Kidney (tissue), 13 donors: ENCODE measurements at regions not wholly inside any gene's neighbourhood (a gene's known extent, or its start where the extent isn't known, plus 50 kb on each side); places are given as distances from the start of the nearest gene placed in this dataset.

ENCODE experiments used
- DNase-seq, 5 donors: peaks; one replicate each; pipeline ENCODE4 v3.0.0-alpha.2; 2013 to 2020
- FAIRE-seq: peaks from 2 replicates; lab custom pipeline; 2012; peaks lifted over from hg19 to GRCh38; lab: Jason Lieb, UNC
- H3K27ac ChIP-seq, 2 donors: one replicate each; pipeline ENCODE4 v1.7.0; 2013; ENCODE audit warnings: low read depth in 2 of 2, low read length in 2 of 2, inconsistent platforms in 1 of 2
- H3K27me3 ChIP-seq: one replicate; pipeline ENCODE4 v1.7.1; 2013; ENCODE audit warnings: low read length, inconsistent platforms; ENCODE audit not compliant: control insufficient read depth, insufficient read depth
- H3K36me3 ChIP-seq, 3 donors: one replicate each; pipeline versions ENCODE4 v1.7.0 to v1.7.1; 2013; ENCODE audit warnings: low read length in 3 of 3, control low read depth in 1 of 3, inconsistent platforms in 1 of 3; ENCODE audit not compliant: insufficient read depth in 3 of 3, control insufficient read depth in 2 of 3
- H3K4me1 ChIP-seq, 3 donors: one replicate each; pipeline versions ENCODE4 v1.7.0 to v1.7.1; 2013; ENCODE audit warnings: low read length in 3 of 3, inconsistent platforms in 1 of 3, low read depth in 1 of 3; ENCODE audit not compliant: control insufficient read depth in 2 of 3, insufficient read depth in 2 of 3
- H3K4me3 ChIP-seq, 3 donors: one replicate each; pipeline versions ENCODE4 v1.7.0 to v1.8.1; 2013; ENCODE audit warnings: low read length in 3 of 3, control low read depth in 1 of 3, inconsistent platforms in 1 of 3
- H3K9ac ChIP-seq, 3 donors: one replicate each; pipeline versions ENCODE4 v1.7.0 to v1.7.1; 2013; ENCODE audit warnings: low read length in 3 of 3, control low read depth in 1 of 3, inconsistent platforms in 1 of 3
- H3K9me3 ChIP-seq, 3 donors: one replicate each; pipeline versions ENCODE4 v1.7.0 to v1.7.1; 2013; ENCODE audit warnings: low read length in 3 of 3, control low read depth in 1 of 3, inconsistent platforms in 1 of 3; ENCODE audit not compliant: control insufficient read depth in 2 of 3, insufficient read depth in 1 of 3
- intact Hi-C: fragments of 100-400 bp; cut with DNase I; formaldehyde crosslinking; loops from one replicate; pipeline ENCODE4 v1.11.1; 2022
- TF ChIP-seq, protein P1 (sequence below): IDR thresholded peaks from 3 replicates; pipeline ENCODE4 v1.5.1; 2012; ENCODE audit warnings: mild to moderate bottlenecking, moderate library complexity, borderline replicate concordance; ENCODE audit not compliant: insufficient read depth; ENCODE audit errors: extremely low read depth
- donor health status: control.
- donor health status: control.
- donor health status: control.
- donor health status: control.
- donor health status: control.
- donor health status: DM: yes; HTN: yes; CAD: no.
- donor health status: Normal renal cell carcinoma (clear cell type).

- Histone ChIP-seq H3K9ac (no peak overlapping the region), H3K4me1 (no peaks in the 10 kb centered on the region), H3K4me3 (no peak overlapping the region), H3K27ac (no peak overlapping the region), H3K36me3 (no peaks in the 10 kb centered on the region), H3K27me3 (no peaks in the 10 kb centered on the region), H3K9me3 (no peaks in the 10 kb centered on the region)
- TF ChIP-seq, protein P1, sequence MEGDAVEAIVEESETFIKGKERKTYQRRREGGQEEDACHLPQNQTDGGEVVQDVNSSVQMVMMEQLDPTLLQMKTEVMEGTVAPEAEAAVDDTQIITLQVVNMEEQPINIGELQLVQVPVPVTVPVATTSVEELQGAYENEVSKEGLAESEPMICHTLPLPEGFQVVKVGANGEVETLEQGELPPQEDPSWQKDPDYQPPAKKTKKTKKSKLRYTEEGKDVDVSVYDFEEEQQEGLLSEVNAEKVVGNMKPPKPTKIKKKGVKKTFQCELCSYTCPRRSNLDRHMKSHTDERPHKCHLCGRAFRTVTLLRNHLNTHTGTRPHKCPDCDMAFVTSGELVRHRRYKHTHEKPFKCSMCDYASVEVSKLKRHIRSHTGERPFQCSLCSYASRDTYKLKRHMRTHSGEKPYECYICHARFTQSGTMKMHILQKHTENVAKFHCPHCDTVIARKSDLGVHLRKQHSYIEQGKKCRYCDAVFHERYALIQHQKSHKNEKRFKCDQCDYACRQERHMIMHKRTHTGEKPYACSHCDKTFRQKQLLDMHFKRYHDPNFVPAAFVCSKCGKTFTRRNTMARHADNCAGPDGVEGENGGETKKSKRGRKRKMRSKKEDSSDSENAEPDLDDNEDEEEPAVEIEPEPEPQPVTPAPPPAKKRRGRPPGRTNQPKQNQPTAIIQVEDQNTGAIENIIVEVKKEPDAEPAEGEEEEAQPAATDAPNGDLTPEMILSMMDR: no peak
- intact Hi-C loops: no loop called here
- no peak for FAIRE-seq
- DNase-seq: no peak
These were observed 393.8 kb downstream of the PLK2 start for GRCh38 chr5:58066076-58066475.

DNA sequence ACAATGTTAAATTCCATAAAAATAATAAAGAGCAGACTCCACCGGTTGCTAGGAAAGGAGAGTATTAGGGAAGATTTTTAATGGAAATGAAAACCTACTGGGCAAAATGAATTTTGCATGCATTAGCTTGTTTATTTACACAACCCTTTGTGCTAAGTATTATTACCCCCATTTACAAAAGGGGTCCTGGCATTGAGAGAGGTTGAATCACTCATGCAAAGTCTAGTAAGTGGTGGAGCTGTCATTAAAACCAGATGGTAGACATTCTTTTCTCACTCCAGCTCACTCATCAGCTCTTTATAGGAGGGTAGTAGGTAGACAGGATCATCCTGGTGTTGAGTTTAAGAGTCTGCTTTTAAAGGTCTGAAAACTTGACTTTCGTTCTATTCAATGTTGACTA lies 395.1 kb downstream of the PLK2 start:
- intact Hi-C loops: no loop called here
- Histone ChIP-seq H3K4me3 (no peak overlapping the region), H3K9ac (no peak overlapping the region), H3K36me3 (no peaks in the 10 kb centered on the region), H3K27me3 (no peaks in the 10 kb centered on the region), H3K9me3 (no peaks in the 10 kb centered on the region), H3K27ac (no peak overlapping the region), H3K4me1 (no peaks in the 10 kb centered on the region)
- TF ChIP-seq, protein P1: no peak
- no peak for FAIRE-seq
- no peak for DNase-seq

GRCh38 chr5:58060996-58061395 lies 398.9 kb downstream of the PLK2 start:
- no peak for FAIRE-seq
- Histone ChIP-seq H3K4me1 (no peaks in the 10 kb centered on the region), H3K9ac (no peak overlapping the region), H3K4me3 (no peak overlapping the region), H3K36me3 (no peaks in the 10 kb centered on the region), H3K27ac (no peak overlapping the region), H3K9me3 (peaks cover 0 to 2% (median 0%) of the 10 kb centered on the region in 3 donors), H3K27me3 (no peaks in the 10 kb centered on the region)
- TF ChIP-seq, protein P1: no peak
- DNase-seq: no peak
- intact Hi-C loops: no loop called here

DNA sequence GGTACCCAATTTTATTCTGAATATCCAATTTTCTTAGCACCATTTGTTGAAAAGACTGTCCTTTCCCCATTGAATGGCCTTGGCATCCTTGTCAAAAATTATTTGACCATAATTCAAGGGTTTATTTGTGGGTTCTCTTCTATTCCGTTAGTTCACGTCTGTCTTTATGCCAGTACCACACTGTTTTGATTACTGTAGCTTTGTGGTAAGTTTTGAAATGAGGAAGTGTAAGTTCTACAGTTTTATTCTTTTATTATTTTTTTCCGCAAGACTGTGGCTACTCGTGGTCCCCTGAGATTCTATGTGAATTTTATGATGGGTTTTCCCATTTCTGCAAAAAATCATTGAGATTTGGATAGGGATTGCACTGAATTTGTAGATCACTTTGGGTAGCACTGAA lies 402.6 kb downstream of the PLK2 start:
- no peaks in the 10 kb centered on the region for H3K4me1 ChIP-seq
- H3K27me3 ChIP-seq: no peaks in the 10 kb centered on the region
- H3K9ac ChIP-seq: no peak overlapping the region
- DNase-seq: no peak
- H3K9me3 ChIP-seq: peaks cover 0 to 2% (median 0%) of the 10 kb centered on the region in 3 donors
- no peak overlapping the region for H3K4me3 ChIP-seq
- H3K36me3 ChIP-seq: no peaks in the 10 kb centered on the region
- no peak overlapping the region for H3K27ac ChIP-seq
- intact Hi-C loops: no loop called here
- TF ChIP-seq, protein P1: no peak
- FAIRE-seq: no peak
